Adipose tissue (tissue), 3 donors: ENCODE measurements at regions not wholly inside any gene's neighbourhood (a gene's known extent, or its start where the extent isn't known, plus 50 kb on each side); places are given as distances from the start of the nearest gene placed in this dataset.
"Not testable (repeated sequence)": the region's sequence is repeated elsewhere in the genome, so short reads cannot be mapped to it uniquely, and the experiment has no call there.

Experiments
- H3K27ac ChIP-seq: one replicate; pipeline ENCODE4 v1.5.1; 2013; ENCODE audit warnings: low read depth, low read length
- WGBS, 3 donors: extraction: QIAGEN DNeasy Blood & Tissue Kit; methylation state at CpG; one replicate each; pipeline ENCODE4 v1.1.7; 2013; 5-methylcytosine and 5-hydroxymethylcytosine counted together
- donor health status: healthy with polysubstance abuse.
- donor health status: Bipolar disorder and iron deficiency.
- donor health status: healthy.

- no peak overlapping the region for H3K27ac ChIP-seq
- WGBS, 3 donors: 70 to 87% (median 84%) methylated on average over 2 of the region's 2 CpGs
These were observed 189.1 kb downstream of the BMP4 start for GRCh38 chr14:53767566-53767965.

- no peak overlapping the region for H3K27ac ChIP-seq
These were observed 190.0 kb downstream of the BMP4 start for GRCh38 chr14:53766601-53767000.

DNA sequence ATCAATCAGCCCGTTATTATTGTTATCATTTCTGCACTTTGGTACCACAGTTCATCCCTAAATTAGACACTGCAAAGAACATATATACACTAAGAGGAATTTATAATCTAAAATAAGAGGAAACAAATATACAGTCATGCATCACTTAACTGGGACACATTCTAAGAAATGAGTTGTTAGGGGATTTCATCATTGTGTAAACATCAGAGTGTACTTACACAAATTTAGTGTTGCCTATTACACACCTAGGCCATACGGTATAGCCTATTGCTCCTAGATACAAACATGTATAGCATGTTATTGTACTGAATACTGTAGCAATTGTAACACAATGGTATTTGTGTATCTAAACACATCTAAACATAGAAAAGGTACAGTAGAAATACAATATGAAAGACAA, 190.5 kb downstream of the BMP4 start:
- H3K27ac ChIP-seq: no peak overlapping the region
- WGBS, 3 donors: 89 to 96% (median 95%) methylated on average over 2 of the region's 2 CpGs

DNA sequence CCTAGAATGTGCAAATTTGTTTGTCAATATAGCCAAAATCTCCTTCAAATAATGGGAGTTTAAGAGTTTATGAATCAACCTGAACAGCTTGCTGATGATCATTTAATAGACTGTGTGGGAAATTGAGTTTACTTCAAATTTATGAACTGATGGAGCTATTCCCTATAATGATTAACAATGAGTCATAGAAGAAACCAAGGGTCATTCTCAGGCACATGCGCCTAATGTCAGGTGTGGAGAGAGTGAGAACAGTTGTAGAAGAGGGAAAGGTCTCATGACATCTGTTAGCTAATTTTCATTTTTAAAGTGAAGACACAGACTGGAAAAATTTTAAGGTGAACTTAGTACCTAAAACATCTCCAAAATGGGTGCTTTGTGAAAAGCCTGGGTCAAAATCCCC, 191.8 kb downstream of the BMP4 start:
- 85 to 97% (median 96%) methylated on average over 1 of the region's 1 CpG for WGBS, 3 donors
- H3K27ac ChIP-seq: no peak overlapping the region

DNA sequence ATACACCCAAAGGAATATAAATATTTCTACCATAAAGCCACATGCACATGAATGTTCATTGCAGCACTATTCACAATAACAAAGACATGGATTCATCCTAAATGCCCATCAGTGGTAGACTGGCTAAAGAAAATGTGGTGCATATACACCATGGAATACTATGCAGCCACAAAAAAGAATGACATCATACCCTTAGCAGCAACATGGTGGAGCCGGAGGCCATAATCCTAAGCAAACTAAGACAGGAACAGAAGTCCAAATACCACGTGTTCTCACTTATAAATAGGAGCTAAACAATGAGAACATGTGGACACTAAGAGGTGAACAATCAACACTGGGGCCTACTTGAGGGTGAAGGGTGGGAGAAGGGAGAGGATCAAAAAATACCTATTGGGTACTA, 198.5 kb downstream of the BMP4 start:
- no peak overlapping the region for H3K27ac ChIP-seq
- WGBS, 3 donors: 77 to 89% (median 86%) methylated on average over 2 of the region's 2 CpGs

- no peak overlapping the region for H3K27ac ChIP-seq
These were observed 198.9 kb downstream of the BMP4 start for GRCh38 chr14:53757732-53758131.

DNA sequence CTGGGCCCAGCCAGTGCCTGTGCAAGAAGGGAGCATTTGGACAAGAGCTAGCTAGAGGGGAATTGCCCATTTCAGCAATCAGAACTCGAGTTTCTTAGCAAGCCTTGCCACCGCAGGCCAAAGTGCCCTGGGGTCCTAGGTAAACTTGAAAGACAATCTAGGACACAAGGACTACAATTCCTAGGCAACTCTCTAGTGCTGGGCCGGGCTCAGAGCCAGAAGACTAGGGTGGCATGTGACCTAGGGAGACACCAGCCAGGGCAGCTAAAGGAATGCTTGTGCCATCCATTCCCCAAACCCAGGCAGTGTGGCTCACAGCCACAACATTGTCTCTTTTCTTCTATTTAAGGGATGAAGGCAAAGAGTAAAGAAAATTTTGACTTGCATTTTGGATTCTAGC, 205.0 kb downstream of the BMP4 start:
- 81 to 93% (median 88%) methylated on average over 3 of the region's 3 CpGs for WGBS, 3 donors
- H3K27ac ChIP-seq: no peak overlapping the region

- H3K27ac ChIP-seq: no peak overlapping the region
- WGBS, 3 donors: 49 to 79% (median 69%) methylated on average over 1 of the region's 1 CpG
These were observed 207.9 kb downstream of the BMP4 start for GRCh38 chr14:53748691-53749090.

DNA sequence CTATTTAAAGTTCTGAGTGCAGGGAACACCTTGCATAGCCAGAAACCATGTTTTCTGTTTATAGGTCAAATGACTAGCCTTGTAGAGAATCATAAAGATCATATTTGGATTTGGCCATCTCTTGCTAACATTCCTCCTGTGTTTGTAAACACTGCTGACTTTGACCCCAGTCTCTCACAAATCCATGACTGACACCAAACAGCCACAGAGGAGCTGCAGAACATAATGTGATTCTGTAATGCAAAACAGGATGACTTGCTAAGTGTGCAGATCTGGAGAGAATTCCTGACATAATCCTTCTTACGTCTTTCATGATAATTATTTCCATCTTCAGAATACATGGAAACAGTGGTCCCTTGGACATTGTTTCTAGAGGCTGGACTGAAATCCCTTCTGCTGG, 211.8 kb downstream of the BMP4 start:
- WGBS, 3 donors: 79 to 86% (median 79%) methylated on average over 1 of the region's 1 CpG
- no peak overlapping the region for H3K27ac ChIP-seq

DNA sequence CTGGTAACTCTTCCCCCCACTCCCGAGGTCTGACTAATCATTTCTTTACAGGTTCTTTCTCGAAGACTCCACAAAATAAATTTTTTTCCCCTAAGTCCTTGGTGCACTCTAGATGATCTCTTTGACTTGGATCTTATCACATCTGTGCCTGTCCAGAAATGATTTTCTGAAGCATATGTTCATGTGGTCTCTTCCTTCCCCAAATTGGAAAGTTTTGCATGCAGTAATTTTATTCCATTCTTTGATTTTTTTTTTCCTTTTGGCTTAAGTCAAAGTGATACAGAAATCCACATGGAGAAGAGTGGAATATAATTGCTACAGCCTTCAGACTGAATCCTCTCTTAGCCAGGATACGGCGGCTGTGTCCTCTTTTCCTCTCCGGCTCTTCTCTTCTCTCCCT, 213.3 kb downstream of the BMP4 start:
- H3K27ac ChIP-seq: no peak overlapping the region
- 72 to 77% (median 76%) methylated on average over 5 of the region's 5 CpGs for WGBS, 3 donors

GRCh38 chr14:53742233-53742620, 214.4 kb downstream of the BMP4 start:
- H3K27ac ChIP-seq: no peak overlapping the region
- WGBS, 3 donors: 52 to 57% (median 55%) methylated on average over 3 of the region's 3 CpGs

- 46 to 60% (median 59%) methylated on average over 5 of the region's 5 CpGs for WGBS, 3 donors
- H3K27ac ChIP-seq: no peak overlapping the region
These were observed 215.0 kb downstream of the BMP4 start for GRCh38 chr14:53741479-53742232.

- H3K27ac ChIP-seq: no peak overlapping the region
These were observed 216.1 kb downstream of the BMP4 start for GRCh38 chr14:53740570-53740969.

- no peak overlapping the region for H3K27ac ChIP-seq
- 48 to 72% (median 53%) methylated on average over 2 of the region's 2 CpGs for WGBS, 3 donors
These were observed 220.7 kb downstream of the BMP4 start for GRCh38 chr14:53735916-53736315.

DNA sequence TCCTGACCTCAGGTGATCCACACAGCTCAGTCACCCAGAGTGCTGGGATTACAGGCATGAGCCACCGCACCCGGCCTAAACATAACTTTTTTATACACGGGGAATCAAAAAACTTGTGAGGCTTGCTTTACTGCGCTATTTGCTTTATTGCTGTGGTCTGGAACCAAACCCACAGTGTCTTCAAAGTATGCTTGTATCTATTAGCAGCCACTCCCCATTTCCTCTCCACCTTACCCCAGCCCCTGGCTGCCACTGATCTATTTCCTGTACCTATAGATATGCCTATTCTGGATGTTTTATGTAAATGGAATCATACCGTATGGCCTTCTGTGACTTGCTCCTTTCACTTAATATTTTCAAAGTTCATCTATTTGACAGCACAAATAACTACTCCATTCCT, 233.4 kb downstream of the BMP4 start:
- WGBS, 3 donors: 93 to 95% (median 94%) methylated on average over 5 of the region's 5 CpGs

GRCh38 chr14:53719536-53719935, 237.1 kb downstream of the BMP4 start:
- WGBS, 3 donors: 33 to 55% (median 55%) methylated on average over 1 of the region's 1 CpG
- H3K27ac ChIP-seq: no peak overlapping the region

More for the DNA sequence above, 233.4 kb downstream of the BMP4 start:
- no peak overlapping the region for H3K27ac ChIP-seq

DNA sequence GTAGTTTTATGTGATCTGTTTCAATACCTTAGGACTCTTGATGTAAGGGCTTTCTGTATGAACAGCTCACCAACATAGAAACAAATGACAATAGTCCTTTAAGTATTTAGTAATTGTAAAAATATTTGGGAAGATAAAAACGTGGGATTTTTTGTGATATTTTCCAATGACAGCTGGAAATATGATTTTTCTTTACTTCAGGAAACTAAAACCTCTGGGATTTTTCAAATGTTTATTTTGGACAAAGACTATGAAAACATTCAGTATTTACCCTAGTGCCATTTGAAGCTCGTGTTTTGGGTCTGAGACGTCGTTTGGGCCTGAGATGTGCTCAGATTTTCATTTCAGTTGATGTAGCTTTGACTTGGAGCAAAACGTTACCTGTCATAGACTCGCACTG, 240.0 kb downstream of the BMP4 start:
- WGBS, 3 donors: 41 to 52% (median 50%) methylated on average over 6 of the region's 6 CpGs
- H3K27ac ChIP-seq: no peak overlapping the region

GRCh38 chr14:53715193-53715721, 241.4 kb downstream of the BMP4 start:
- H3K27ac ChIP-seq: no peak overlapping the region
- 15 to 29% (median 24%) methylated on average over 3 of the region's 3 CpGs for WGBS, 3 donors

- 16 to 26% (median 19%) methylated on average over 5 of the region's 5 CpGs for WGBS, 3 donors
These were observed 242.0 kb downstream of the BMP4 start for GRCh38 chr14:53714495-53715192.

GRCh38 chr14:53712901-53713300, 243.7 kb downstream of the BMP4 start:
- WGBS, 3 donors: 91 to 99% (median 93%) methylated on average over 3 of the region's 3 CpGs
- H3K27ac ChIP-seq: not testable (repeated sequence)

More at GRCh38 chr14:53714495-53715192, 242.0 kb downstream of the BMP4 start:
- H3K27ac ChIP-seq: no peak overlapping the region
